Activated CD4-positive, alpha-beta T cell treated with anti-CD3 and anti-CD28 coated beads, Interleukin-2, Interleukin-4, amounts not matched to agents 100 ng/mL and 50 ng/mL, durations not matched to agents 16 hours and 8 hours (primary cell): ENCODE measurements at regions not wholly inside any gene's neighbourhood (a gene's known extent, or its start where the extent isn't known, plus 50 kb on each side); places are given as distances from the start of the nearest gene placed in this dataset.
"Not testable (repeated sequence)": the region's sequence is repeated elsewhere in the genome, so short reads cannot be mapped to it uniquely, and the experiment has no call there.

Source experiments
- DNase-seq: peaks from one replicate; pipeline ENCODE4 v3.0.0-alpha.2; 2020; ENCODE audit warnings: low spot score

DNA sequence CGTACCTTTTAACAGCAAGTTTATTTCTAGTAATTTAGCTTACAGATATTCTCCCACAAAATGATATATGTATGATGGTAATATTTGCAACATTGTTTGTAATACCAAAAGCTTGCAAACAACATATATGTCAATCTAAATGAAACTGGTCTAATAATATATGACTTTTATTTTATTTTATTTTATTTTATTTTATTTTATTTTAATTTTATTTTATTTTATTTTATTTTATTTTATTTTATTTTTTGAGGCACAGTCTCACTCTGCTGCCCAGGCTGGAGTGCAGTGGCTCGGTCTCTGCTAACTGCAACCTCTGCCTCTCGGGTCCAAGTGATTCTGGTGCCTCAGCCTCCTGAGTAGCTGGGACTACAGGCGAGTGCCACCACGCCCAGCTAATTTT, 94.6 kb upstream of the ABCA1 start:
- DNase-seq, result not testable (repeated sequence)

DNA sequence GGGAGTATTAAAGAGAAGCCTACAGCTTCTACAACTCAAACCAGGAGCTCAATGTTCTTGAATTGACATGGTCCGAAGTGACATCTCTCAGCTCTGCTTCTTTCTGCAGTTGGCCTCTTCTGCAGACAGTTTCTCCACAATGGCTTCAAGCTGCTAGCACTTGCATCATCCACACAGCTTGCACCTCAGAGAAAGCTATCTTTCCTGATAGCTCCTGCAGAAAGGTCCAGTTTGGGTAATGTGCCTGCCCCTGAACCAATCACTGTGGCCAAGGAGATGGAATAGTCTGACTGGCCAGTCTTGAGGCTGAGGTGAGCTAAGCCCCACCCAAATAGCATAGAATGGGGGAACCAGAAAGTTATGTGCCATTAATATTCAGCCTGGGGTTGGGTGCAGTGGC, 95.8 kb upstream of the ABCA1 start:
- DNase-seq, result no peak

DNA sequence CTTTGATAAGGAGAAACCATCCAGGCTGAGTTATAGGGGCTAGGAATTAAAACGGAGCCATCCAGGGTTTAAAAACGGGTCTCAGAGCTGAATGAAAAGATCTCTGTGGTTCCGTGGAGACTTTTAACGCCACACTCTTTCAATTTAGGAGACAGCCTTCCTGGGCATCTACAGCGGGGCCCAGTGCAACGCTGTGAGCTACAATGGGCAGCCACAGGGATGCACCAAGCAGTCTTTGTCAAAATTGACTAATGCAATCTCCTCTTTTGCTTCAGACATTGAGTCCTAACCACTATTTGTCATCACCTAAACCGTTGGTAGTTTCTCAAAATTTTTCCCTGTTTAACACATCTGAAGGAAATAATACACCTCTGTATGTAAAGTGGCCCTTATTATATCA, 96.6 kb upstream of the ABCA1 start:
- DNase-seq, result no peak

DNA sequence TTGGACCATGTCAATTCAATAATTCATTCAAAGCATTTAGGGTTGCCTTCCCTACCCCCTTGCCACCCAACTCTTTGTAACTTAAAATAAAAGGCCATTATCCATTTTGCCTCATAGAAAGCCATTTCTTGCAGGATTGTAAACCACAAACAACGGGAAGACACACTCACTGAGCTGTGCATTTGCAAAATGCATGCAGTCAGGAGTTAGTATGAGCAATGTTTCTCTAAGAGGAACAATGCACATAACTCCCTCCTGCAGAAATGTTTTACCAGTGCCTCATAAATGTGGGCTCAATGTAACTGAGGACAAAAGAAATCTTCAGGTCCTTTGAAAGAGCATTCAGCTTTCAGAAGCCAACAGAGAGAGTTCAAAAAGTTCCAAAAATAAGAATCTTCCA, 98.5 kb upstream of the ABCA1 start:
- no peak for DNase-seq

DNA sequence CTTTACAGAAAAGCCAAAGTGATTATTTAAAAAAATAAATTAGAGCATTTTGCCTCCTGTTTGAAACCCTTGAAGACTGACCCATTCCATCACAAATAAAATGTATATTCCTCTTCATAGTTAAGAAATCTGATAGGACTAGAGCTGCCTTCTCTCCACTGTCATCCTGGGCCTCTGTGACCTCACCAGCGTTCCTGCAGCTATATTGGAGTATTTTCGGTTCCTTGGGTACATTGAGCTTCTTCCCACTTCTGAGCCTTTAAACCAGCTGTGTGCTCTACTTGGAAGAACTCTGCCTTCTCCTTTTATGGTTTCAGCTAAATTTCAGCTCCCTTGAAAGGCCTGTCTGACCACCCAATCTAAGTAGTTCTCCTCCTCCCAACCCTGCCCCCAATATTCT, 99.1 kb upstream of the ABCA1 start:
- no peak for DNase-seq

DNA sequence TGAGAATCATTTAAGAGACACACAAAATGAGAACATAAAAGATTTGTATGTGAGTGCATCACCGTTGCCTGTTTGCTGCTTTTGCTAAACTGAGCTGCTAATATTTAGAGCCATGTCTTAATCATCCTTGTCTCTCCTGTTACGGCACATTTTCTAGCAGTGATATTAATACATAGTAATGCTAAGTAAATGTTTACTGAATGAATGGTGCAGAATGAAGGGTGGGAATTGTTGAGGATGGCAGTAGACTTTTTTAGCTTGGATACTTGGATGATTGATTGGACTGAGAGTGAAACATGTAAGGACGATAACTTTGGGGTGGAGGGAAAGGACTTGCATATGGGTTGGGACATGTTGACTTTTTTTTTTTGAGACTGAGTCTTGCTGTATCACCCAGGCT, 102.3 kb upstream of the ABCA1 start:
- DNase-seq, result no peak

DNA sequence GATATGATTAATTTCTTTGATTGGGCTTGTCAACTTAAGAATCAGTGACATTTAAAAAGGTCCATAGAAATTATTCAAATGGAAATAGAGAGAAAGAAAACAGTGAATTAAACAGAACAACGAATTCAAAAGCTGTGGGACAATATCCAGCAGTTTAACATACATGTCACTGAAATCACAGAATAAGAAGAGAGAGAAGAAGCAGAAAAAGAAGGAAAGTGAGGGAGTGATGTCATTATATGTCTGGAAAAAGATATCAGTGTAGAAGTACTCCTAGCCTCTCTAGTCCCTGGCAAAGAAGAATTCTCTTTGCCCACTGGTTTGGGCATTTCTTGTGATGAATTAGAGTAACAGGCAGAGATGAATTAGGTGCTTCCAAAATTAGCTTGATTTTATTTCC, 109.2 kb upstream of the ABCA1 start:
- DNase-seq, result no peak

DNA sequence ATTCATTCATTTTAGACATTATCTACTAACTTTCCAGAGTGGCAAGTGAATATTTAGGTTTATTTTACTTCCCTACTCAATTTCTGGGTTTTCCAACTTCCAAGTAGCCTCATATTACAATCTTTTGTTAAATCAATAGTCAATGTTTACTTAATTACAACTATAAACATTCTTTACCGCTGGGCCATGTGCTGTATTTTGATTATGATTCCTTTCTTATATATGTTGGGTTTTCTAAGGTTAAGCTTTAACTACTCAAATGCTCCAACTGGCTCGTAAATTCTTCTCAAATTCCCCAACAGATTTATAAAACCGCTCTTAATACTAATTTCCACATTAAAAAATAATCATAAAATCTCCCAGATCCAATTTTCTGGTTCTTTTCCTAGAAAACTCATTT, 110.1 kb upstream of the ABCA1 start:
- no peak for DNase-seq

DNA sequence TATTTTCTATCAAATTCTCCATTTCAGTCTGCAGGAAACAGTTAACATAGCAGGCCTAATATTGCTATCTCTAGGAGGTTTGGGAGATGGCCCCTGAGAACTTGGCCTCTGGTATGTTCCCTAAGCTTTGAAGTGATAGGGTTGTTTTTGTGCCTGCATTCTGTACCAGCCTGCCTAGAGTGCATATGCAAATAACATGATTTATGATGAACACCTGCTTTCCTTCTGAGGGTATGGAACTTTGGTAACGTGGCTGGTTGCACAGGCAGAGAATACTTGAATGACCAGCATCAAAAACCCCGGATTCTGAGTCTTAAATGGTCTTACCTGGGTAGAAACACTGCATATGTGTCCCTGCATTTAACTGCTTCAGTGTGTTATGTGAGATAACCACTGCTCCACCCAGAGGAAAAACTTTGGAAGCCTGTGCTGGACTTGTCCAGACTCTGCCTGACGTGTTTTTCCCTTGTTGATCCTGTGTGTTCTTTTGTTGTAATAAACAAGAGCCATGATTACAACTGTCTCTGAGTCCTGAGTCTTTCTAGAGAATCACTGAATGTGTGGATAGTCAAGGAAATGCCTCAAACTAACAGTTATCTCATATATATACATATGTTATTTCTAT, 111.3 kb upstream of the ABCA1 start:
- no peak for DNase-seq

DNA sequence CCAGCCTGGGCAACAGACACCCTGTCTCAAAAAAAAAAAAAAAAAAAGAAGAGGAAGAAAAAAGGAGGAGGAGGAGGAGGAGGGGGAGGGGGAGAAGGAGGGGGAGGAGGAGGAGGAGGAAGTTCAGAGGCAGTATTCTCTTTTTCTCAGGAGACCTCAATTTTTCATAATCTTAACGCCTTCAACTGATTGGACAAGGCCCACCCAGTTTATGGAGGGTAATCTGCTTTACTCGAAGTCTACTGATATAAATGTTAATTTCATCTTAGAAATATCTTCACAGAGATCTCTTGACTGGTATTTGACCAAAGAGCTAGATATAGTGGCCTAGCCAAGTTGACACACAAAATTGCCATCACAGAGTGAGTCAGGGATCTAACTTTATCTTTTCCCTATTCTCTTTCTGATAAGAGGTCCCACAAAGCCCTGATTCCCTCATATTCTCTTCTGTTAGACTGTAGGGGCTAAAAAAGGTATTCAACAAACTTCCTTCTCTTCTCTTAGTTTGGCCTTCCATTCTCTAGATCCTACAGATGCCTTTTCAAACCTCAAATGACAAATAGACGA, 115.5 kb upstream of the ABCA1 start:
- no peak for DNase-seq

DNA sequence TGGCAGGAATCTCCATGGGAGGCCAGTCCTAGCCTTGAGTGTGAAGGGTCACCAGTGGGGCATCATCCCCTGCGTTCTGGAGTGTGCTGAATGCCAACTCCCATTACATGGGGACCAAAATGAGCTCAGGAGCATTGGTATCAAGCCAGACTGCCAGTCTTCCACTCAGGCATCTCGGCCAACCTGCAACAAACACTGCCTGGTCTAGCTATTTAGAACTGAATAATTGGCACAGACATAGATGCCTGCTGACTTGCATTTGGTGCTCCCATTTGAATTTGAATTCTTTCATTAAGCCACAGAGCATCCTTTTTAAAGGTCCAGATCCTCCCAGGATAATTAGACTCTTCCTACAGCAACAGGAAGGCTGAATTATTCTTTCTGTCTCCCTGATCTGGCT, 116.6 kb upstream of the ABCA1 start:
- DNase-seq, result no peak

DNA sequence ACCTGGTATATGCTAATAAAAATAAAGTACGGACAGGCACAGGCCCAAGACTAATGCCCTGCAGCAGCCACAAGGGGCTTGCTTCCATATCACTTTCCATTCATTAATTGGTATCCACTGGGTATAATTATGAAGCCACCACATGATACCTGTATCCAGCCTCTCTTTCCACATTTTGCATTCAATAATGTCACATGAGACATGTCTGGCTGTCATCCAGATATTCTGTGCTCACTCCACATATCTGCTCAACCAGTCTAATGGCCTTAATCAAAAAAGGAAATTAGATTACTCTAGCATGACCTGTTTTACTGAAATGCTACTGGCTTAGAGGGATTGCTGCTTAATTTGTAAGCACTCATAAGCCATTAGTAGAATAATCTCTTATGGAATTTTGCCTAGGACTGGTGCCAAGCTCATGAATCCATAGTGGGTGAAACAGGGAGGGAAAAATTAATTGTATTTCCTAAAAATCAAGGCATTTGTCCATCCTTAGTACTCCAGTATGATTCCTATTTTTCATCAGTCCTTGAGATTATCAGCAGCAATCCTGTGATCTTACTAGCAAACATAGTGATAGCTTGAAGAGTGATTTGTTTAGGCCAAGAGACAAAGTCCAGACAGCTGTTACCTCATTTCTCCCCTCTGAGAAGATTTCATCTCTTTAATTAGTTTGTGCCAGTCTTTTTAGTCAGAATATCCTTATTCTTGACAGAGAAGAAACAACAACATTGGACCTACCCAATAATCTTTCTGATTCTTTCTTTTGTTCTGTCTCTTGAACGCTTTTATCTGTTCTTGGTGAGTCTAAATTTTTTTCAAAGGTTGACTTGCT, 119.2 kb upstream of the ABCA1 start:
- no peak for DNase-seq

DNA sequence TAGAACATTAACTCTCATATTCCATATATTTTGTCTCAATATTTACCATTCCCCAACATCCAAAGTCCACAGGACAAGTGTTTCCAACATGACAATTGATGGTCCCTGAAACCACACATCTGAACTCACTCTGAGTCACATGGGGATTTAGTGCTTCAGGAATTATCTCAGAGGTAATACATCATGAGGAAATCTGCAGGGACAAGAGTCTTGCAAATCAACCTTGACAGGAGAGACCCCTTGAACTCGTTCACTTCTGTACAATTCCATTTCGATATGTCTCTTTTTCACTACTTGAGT, 119.7 kb upstream of the ABCA1 start:
- no peak for DNase-seq

DNA sequence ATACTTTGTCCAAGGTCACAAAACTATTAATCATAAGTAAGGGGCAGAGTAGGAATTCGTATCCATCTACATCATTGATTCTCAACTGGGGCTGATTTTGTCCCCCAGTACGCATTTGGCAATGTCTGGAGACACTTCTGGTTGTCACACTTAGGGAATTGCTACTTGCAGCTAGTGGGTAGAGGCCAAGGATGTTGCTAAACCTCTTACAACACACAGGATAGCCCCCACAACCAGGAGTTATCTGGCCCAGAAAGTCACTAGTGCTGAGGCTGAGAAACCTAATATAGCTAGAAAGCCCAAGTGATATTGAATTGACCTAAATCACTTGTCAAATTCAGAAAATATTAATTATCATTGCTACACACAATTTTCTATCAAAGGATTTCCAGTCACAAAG, 120.4 kb upstream of the ABCA1 start:
- DNase-seq, result no peak

DNA sequence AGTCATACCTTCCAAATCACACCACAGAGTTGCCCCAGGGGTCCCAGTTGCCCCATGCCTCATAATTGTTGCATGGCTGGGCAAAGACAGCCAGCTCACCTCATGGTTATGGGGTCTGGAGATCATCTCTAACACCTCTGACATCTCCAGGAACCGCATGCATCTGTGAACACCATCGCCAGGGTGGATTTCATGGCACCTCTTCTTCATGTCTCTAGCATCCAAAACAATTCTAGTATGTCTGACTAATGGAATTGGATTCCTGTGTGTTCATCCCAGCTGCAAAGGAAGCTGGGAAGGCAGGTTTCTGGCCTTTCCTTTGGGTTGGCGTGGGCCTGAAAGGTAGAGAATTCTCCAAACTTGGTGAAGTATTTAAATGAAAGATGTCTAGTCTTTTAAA, 122.3 kb upstream of the ABCA1 start:
- DNase-seq, result no peak

DNA sequence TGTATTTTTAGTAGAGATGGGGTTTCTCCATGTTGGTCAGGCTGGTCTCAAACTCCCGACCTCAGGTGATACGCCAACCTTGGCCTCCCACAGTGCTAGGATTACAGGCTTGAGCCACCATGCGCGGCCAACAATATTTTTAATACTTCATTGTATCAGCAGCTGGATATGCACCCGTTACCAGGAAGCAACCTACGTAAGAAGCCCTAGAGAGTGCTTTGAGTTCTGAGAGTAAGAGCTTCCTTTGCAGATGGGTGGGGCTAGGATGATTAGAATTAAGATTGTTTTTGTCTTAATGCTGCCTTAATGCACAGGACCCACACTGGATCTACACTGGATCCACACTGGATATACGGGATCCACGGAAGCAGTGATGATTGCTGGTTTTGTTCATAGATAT, 123.9 kb upstream of the ABCA1 start:
- no peak for DNase-seq

DNA sequence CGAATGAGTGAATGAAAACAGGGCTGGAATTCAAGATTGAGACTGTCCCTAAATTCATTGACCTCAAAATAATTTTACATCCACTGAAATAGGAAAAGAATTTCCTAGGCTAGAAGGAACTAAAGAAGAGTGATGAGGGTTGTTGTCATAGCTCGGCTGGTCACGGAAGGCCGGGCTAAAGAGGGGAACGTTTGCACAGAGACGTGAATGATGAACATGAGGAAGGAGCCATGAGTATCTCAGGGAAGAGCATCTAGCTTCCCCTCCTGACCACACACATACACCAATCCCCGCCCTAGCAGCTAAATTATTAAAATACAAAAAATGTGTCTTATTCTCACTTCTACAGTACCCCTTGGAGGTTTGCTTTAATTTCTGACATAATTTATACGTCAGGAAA, 124.4 kb upstream of the ABCA1 start:
- DNase-seq, result no peak

DNA sequence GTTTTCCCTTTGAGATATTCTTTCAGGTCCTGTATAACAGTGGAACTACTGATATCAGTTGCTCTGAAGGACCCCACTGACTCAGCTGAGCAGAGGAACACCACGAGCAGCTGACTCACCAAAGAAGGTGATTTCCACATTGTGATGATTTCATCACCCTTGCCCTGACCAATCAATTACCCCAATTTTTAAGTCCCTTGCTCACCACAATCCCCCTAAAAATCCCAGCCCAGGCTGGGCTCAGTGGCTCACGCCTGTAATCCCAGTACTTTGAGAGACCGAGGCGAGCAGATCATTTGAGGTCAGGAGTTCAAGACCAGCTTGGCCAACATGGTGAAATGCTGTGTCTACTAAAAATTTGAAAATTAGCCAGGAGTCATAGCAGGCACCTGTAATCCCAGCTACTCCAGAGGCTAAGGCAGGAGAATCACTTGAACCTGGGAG, 125.3 kb upstream of the ABCA1 start:
- DNase-seq, result peak; percentile 66

DNA sequence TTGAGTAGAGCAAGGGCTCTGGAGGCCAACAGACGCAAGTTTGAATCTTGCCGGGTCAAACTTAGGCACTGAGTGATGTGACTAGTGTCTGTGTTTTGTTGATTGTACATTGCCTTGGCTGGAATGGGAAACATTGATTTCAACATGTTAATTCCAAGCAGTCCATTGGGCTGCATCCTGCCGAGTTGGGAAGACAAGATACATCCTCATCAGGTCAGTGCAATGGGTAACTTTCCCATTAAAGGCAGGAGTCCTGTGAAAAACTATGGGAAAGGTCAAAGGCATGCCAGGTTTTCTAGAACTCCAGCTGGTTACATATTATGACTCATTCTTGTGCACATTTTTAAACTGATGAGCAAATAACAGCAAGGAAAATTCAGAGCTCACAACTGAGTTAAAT, 126.5 kb upstream of the ABCA1 start:
- no peak for DNase-seq

DNA sequence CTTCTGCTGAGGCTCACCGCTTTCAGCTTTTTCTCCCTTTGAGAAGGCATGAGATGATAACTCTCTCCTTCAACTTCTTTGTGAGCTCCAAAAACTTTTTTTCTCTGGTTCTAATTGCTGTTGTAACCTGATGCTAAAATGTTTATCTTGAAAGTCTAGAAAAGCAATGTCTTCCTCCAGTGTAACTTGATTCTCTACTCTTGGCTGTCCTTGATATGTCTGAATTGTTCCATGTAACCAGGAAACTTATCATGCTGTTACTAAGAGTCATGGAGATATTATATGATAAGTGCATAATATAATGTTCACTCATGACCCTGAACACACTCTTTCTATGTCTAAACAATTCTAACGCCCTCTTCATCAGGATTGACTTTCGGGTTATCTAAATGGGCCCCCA, 128.0 kb upstream of the ABCA1 start:
- no peak for DNase-seq

DNA sequence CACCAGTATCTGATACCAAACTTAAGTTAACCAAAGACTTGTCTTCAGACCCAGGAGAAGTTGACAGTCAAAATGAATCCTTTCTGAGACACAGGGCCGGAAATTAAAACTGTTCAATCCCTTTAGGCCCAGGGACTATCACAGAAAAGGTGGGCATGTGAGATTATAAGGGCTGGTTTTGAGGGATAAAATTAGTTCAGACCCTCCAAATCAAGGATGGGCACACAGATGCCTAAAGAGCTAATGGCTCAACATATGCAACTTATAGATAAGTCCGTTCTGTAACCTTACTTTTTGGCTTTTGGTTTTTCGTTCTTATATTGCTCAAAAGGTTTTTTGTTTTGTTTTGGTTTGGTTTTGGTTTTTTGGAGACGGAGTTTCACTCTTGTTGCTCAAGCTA, 129.6 kb upstream of the ABCA1 start:
- DNase-seq, result no peak

DNA sequence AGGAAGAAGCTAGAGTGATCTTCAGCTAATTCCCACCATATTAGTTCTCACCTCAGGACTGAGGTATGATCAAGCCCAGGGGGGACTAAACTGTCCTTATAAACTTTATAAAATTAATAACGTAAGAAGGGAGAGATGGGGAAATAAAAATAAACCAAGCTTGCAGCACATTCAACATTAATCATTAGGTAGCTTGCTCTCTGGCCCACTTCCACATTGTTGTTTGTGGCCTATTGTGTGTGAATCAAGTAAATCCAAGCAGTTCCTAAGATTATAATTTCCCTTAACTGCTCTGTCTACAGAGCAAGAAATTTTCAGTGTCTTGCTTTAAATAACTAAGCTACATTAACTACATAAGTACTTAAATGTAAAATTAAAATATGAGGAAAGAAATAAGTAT, 131.3 kb upstream of the ABCA1 start:
- DNase-seq, result no peak

DNA sequence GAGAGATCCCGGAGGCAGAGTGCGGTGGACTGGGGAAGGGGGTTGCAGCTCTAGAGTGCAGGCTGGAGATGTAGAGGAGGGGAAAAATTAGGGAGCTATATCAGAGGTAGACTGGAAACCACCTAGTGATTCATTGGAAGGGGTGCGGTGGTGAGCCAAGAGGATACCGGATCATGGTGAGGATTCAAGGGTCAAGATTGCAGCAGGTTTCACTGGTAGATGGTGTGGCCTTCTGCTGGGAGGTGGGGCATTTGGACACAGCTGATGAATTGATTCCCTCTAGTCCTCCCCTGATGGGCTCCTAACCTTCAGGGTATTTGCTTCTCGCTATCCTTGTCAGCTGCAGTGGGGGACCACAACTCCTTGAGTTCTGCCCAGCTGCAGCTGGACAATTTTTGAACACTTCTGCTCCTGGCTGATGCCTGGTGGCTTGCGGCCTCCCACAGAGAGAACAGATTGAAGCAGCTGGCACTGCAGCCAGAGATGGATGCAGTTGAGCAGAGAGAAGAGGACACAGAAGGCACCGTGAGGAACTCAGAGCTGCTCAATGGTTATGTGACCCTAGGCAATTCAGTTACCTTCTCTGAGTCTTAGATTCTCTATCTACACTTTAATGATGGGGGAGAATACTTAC, 134.4 kb upstream of the ABCA1 start:
- no peak for DNase-seq
